Activated T-helper 1 cell treated with anti-CD3 and anti-CD28 coated beads, Interleukin-12 subunit alpha, Interleukin-12 subunit beta, Interleukin-2, Interleukin-4 antibody, amounts not matched to agents 30 ng/mL and 10 ng/mL and 1 ng/mL, durations not matched to agents 14 hours and 24 hours and 36 hours (primary cell): ENCODE measurements at regions not wholly inside any gene's neighbourhood (a gene's known extent, or its start where the extent isn't known, plus 50 kb on each side); places are given as distances from the start of the nearest gene placed in this dataset.

ENCODE experiments used
- DNase-seq: peaks from one replicate; pipeline ENCODE4 v3.0.0; 2021; ENCODE audit warnings: low spot score
- H3K27ac Mint-ChIP-seq: one replicate; pipeline ENCODE4 v1.8.0; 2021; ENCODE audit warnings: mild to moderate bottlenecking, mixed read lengths
- H3K27me3 Mint-ChIP-seq: one replicate; pipeline ENCODE4 v1.8.0; 2022; ENCODE audit warnings: mild to moderate bottlenecking, moderate library complexity, mixed read lengths; ENCODE audit not compliant: insufficient read depth
- H3K36me3 Mint-ChIP-seq: one replicate; pipeline ENCODE4 v1.8.0; 2021; ENCODE audit warnings: low read depth, mixed read lengths
- H3K4me1 Mint-ChIP-seq: one replicate; pipeline ENCODE4 v1.8.0; 2021; ENCODE audit warnings: low read depth, mixed read lengths
- H3K4me3 Mint-ChIP-seq: one replicate; pipeline ENCODE4 v1.8.0; 2021; ENCODE audit warnings: mild to moderate bottlenecking, moderate library complexity, mixed read lengths
- H3K9me3 Mint-ChIP-seq: one replicate; pipeline ENCODE4 v1.8.0; 2021; ENCODE audit warnings: mixed read lengths
- intact Hi-C: fragments of 100-400 bp; cut with micrococcal nuclease; formaldehyde crosslinking; loops from one replicate; pipeline ENCODE4 v1.15.1; 2024

GRCh38 chr3:69582044-69582443, 157.2 kb upstream of the MITF start:
- H3K9me3 Mint-ChIP-seq = peaks cover 19% of the 10 kb centered on the region
- H3K36me3 Mint-ChIP-seq = no peaks in the 10 kb centered on the region
- H3K4me3 Mint-ChIP-seq = no peak overlapping the region
- no peaks in the 10 kb centered on the region for H3K4me1 Mint-ChIP-seq
- intact Hi-C loops = no loop called here
- H3K27me3 Mint-ChIP-seq = peaks cover 2% of the 10 kb centered on the region
- no peak for DNase-seq
- no peak overlapping the region for H3K27ac Mint-ChIP-seq

DNA sequence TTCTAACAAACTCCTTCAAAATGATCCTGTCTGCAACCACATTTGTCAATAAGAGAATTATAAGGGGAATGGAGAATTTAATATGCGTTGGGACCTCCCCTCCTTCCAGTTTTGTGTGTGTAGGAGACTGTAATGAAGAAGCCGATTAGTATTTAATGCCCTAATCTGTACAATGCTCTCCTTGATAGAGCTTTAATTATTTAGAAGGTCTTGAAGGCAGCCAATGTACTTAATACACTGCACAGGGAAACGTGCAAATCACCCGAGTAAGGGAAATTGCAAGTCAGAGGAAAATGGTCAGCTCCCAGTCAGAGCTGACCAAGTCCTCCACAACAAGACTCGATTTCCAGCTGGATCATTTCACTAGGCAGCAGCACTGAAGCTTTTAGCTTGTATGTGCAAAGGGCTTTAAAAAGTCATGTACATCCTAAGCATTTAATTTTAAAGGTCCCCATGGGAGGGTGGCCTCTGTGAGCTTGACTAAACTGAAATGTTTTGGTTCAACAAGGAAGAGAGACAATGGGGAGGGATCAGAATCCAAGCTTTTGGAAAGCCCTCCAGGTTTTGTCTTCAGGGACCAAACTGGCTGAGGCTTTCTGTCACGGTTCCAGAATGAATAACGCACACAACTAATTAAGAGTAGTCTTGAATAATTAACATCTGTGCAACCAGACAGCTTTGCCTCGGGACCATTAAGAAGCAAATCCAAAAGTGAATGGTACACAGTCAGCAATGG, 159.8 kb upstream of the MITF start:
- Mint-ChIP-seq H3K27ac (no peak overlapping the region), H3K9me3 (no peaks in the 10 kb centered on the region), H3K27me3 (peaks cover 2% of the 10 kb centered on the region), H3K36me3 (no peaks in the 10 kb centered on the region), H3K4me3 (no peak overlapping the region), H3K4me1 (no peaks in the 10 kb centered on the region)
- intact Hi-C loops = no loop called here
- no peak for DNase-seq

DNA sequence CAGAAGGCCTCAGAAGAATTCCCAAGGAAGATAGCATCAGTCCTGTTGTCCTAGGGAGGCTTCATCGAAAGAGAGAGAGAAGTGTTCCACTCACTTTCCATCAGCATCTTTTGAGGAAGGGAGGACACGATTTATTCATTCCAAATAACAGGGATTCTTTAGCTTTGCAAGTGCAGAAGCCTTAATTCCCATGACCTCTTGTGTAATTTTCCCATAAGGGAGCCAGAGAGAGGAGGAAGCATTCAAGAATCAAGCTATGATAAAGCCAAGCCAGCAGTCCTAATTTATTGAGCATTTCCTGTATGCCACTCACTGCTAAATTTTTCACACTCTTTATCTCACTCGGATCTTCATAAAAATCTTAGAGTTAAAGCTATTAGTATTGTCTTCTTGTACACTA, 169.7 kb upstream of the MITF start:
- Mint-ChIP-seq H3K27ac (no peak overlapping the region), H3K36me3 (no peaks in the 10 kb centered on the region), H3K4me3 (no peak overlapping the region), H3K9me3 (no peaks in the 10 kb centered on the region), H3K4me1 (no peaks in the 10 kb centered on the region), H3K27me3 (no peaks in the 10 kb centered on the region)
- DNase-seq = no peak
- intact Hi-C loops = no loop called here

DNA sequence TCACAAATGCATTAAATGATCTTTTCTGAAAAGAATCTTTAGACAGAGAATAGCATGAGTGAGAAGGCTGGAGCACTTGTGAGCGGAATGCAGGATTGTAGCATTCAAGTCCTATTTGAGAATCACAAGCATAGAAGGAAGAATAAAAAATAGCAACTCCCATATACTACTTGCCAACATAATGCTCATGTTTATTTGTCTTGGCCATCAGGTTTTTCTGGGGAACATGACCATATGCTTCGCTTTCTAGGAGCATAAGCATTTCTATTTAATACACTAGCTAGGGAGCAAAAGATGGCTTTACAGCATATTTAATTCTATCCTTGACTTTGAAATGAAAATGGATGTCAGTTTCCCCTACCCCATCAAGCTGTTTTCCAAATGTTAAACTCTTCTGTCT, 170.3 kb upstream of the MITF start:
- no peak for DNase-seq
- intact Hi-C loops = no loop called here
- H3K36me3 Mint-ChIP-seq = no peaks in the 10 kb centered on the region
- no peaks in the 10 kb centered on the region for H3K4me1 Mint-ChIP-seq
- no peak overlapping the region for H3K27ac Mint-ChIP-seq
- no peaks in the 10 kb centered on the region for H3K9me3 Mint-ChIP-seq
- H3K27me3 Mint-ChIP-seq = no peaks in the 10 kb centered on the region
- no peak overlapping the region for H3K4me3 Mint-ChIP-seq

DNA sequence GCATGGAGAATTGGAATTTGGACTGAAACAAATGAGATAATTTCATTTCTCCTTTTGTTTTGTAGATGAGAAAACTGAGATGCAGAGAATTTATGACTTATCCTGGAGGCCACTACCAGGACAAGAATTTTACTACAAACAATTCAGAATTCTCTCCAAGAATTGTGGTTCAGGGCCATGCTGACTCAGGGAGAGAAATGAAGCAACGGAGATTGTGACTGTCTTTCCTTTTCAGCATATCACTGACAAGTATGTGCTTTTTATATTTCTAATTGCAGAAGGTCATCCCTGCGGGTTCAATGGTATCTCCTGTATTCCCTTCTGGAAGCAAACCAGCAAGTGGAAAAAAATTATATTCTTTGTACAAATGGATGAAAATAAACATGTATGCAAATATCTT, 170.8 kb upstream of the MITF start:
- intact Hi-C loops = no loop called here
- Mint-ChIP-seq H3K36me3 (no peaks in the 10 kb centered on the region), H3K4me1 (no peaks in the 10 kb centered on the region), H3K4me3 (no peak overlapping the region), H3K27me3 (no peaks in the 10 kb centered on the region), H3K9me3 (no peaks in the 10 kb centered on the region), H3K27ac (no peak overlapping the region)
- DNase-seq = no peak

GRCh38 chr3:69567710-69568052, 171.6 kb upstream of the MITF start:
- H3K27ac Mint-ChIP-seq = no peak overlapping the region
- DNase-seq = no peak
- no peak overlapping the region for H3K4me3 Mint-ChIP-seq
- intact Hi-C loops = no loop called here
- H3K27me3 Mint-ChIP-seq = no peaks in the 10 kb centered on the region
- no peaks in the 10 kb centered on the region for H3K4me1 Mint-ChIP-seq
- H3K9me3 Mint-ChIP-seq = no peaks in the 10 kb centered on the region
- no peaks in the 10 kb centered on the region for H3K36me3 Mint-ChIP-seq

GRCh38 chr3:69567023-69567709, 172.1 kb upstream of the MITF start:
- H3K4me3 Mint-ChIP-seq = no peak overlapping the region
- intact Hi-C loops = no loop called here
- no peaks in the 10 kb centered on the region for H3K9me3 Mint-ChIP-seq
- no peaks in the 10 kb centered on the region for H3K4me1 Mint-ChIP-seq
- no peaks in the 10 kb centered on the region for H3K36me3 Mint-ChIP-seq
- H3K27me3 Mint-ChIP-seq = no peaks in the 10 kb centered on the region
- no peak overlapping the region for H3K27ac Mint-ChIP-seq
- DNase-seq = no peak

DNA sequence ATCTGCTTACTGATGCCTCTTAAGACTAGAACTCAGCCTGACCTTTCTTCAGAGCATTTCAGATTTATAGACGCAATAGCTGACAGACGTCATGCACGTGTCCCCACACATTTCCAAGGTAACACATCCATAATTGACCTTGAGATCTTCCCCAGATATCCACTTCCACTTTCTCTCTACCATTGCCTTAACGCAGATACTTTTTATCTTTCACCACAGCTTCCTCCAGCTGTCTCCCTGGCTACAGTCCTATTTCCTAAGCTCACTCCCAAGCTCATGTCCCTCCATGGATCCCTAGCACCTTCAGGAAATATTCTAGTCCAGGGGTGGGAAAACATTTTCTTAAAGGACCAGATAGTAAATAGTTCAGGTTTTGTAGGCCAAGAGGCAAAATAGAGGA, 173.0 kb upstream of the MITF start:
- no peaks in the 10 kb centered on the region for H3K36me3 Mint-ChIP-seq

DNA sequence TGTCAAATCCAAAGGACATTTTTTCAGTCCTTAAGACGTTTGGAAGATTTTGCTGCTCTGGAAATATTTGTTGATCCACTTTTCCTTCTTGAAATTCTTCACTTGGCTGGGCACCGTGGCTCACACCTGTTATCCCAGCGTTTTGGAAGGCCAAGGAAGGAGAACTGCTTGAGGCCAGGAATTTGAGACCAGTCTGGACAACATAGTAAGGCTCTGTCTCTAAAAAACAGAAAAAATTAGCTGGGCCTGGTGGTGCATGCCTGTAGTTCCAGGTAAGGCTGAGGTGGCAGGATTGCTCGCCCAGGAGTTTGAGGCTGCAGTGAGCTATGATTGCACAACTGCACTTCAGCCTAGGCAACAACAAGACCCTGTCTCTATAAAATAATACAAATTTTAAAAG, 173.9 kb upstream of the MITF start:
- DNase-seq = no peak
- Mint-ChIP-seq H3K4me3 (no peak overlapping the region), H3K27ac (no peak overlapping the region), H3K9me3 (no peaks in the 10 kb centered on the region), H3K4me1 (no peaks in the 10 kb centered on the region), H3K27me3 (no peaks in the 10 kb centered on the region), H3K36me3 (no peaks in the 10 kb centered on the region)
- intact Hi-C loops = no loop called here

More for the DNA sequence above, 173.0 kb upstream of the MITF start:
- intact Hi-C loops = no loop called here
- no peaks in the 10 kb centered on the region for H3K9me3 Mint-ChIP-seq
- H3K4me1 Mint-ChIP-seq = no peaks in the 10 kb centered on the region
- no peaks in the 10 kb centered on the region for H3K27me3 Mint-ChIP-seq
- H3K27ac Mint-ChIP-seq = no peak overlapping the region
- DNase-seq = no peak
- no peak overlapping the region for H3K4me3 Mint-ChIP-seq

DNA sequence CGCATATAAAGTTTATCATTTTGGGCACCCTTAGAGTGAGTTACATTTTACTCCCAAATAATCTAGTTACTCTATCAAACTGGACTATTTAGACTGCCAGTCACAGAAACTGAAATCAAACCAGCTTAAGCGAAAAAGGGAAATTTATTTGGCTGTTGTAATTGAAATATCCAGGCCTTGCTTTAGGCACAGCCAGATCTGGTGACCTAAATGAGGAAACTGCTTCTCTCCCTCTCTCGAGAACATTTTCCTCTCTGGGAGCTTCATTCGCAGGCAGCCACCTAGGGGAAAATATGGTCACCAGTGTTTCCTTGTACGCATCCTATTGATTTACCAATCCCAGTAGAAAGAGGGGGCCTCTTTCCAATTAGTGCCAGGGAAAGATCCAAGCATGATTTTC, 175.3 kb upstream of the MITF start:
- Mint-ChIP-seq H3K27ac (no peak overlapping the region), H3K36me3 (no peaks in the 10 kb centered on the region), H3K4me1 (no peaks in the 10 kb centered on the region), H3K9me3 (no peaks in the 10 kb centered on the region), H3K27me3 (peaks cover 3% of the 10 kb centered on the region), H3K4me3 (no peak overlapping the region)
- intact Hi-C loops = no loop called here
- DNase-seq = no peak

GRCh38 chr3:69563151-69563550, 176.1 kb upstream of the MITF start:
- no peak for DNase-seq
- H3K9me3 Mint-ChIP-seq = no peaks in the 10 kb centered on the region
- H3K36me3 Mint-ChIP-seq = no peaks in the 10 kb centered on the region
- H3K27me3 Mint-ChIP-seq = peaks cover 3% of the 10 kb centered on the region
- no peak overlapping the region for H3K4me3 Mint-ChIP-seq
- no peak overlapping the region for H3K27ac Mint-ChIP-seq
- no peaks in the 10 kb centered on the region for H3K4me1 Mint-ChIP-seq
- intact Hi-C loops = no loop called here

GRCh38 chr3:69562020-69562419, 176.1 kb upstream of the FRMD4B start:
- Mint-ChIP-seq H3K36me3 (no peaks in the 10 kb centered on the region), H3K27me3 (peaks cover 3% of the 10 kb centered on the region), H3K4me1 (no peaks in the 10 kb centered on the region), H3K27ac (no peak overlapping the region), H3K9me3 (no peaks in the 10 kb centered on the region), H3K4me3 (no peak overlapping the region)
- intact Hi-C loops = no loop called here
- no peak for DNase-seq

DNA sequence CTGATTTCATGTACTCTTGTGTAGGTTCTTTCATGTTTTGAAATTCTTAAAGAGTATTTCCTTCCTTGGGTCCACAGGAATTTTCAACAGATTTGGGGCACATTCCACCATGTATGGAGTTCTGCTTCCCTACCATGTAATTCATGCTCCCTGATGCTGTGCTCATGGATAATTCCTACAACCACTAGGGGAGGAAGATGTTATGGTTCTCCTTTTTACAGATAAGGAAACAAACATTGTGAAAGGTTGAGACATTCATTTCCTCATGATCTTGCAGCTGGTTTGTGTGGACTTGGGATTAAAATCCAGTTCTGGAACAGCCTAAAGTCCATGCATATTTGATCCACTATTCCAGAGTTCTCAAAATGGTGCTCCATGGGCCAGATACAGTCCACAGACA, 174.9 kb upstream of the FRMD4B start:
- Mint-ChIP-seq H3K4me3 (no peak overlapping the region), H3K9me3 (no peaks in the 10 kb centered on the region), H3K36me3 (no peaks in the 10 kb centered on the region), H3K4me1 (no peaks in the 10 kb centered on the region), H3K27me3 (peaks cover 3% of the 10 kb centered on the region), H3K27ac (no peak overlapping the region)
- intact Hi-C loops = no loop called here
- no peak for DNase-seq

- intact Hi-C loops = no loop called here
- Mint-ChIP-seq H3K36me3 (no peaks in the 10 kb centered on the region), H3K27me3 (peaks cover 3% of the 10 kb centered on the region), H3K4me3 (no peak overlapping the region), H3K27ac (no peak overlapping the region), H3K9me3 (no peaks in the 10 kb centered on the region), H3K4me1 (no peaks in the 10 kb centered on the region)
- no peak for DNase-seq
Observed at GRCh38 chr3:69560116-69560515, 174.2 kb upstream of the FRMD4B start.
